NCI-H2107 (cell line): ENCODE measurements at regions not wholly inside any gene's neighbourhood (a gene's known extent, or its start where the extent isn't known, plus 50 kb on each side); places are given as distances from the start of the nearest gene placed in this dataset.

ENCODE experiments used
- DNase-seq: peaks from one replicate; lab custom pipeline; 2025; lab: John Stamatoyannopoulos, UW

DNA sequence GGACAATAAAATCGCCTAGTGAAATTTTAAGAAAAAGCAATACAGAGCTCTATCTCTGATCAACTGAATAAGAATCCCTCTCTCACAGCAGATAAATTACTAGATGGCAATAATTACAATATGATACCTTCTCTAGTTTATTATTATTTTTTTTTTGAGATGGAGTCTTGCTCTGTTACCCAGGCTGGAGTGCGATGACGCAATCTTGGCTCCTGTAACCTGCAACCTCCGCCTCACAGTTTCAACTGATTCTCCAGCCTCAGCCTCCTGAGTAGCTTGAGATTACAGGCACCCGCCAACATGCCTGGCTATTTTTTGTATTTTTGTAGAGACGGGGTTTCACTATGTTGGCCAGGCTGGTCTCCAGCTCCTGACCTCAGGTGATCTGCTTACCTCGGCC, 129.3 kb upstream of the PTCHD4 start:
- DNase-seq = no peak

DNA sequence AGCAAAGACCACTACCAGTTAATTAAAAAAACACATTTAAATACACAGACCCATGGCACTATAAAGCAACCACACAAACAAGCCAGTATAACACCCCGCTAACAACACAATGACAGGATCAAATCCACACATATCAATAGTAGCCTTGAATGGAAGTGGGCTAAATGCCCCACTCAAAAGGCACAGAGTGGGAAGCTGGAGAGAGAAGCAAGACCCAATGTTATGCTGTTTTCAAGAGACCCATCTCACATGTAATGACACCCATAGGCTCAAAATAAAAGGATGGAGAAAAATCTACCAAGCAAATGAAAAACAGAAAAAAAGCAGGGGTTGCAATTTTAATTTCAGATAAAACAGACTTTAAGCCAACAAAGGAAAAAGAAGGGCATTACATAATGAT, 125.4 kb upstream of the PTCHD4 start:
- no peak for DNase-seq

DNA sequence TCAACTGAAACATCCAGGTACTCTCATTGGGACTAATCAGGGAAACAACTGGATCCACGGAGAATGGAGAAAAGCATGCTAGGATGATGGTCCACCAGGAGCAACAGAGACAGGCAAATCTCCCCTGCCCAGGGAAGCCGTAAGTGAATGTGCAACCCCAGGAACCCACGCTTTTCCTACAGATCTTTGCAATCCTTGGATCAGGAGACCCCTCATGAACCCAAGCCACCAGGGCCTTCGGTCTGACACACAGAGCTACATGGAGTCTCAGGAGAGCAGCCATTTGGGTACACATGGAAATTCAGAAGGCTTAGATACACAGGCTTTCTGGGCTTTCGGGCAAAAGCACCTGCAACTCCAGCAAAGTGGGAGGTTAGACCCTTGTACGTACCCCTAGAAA, 122.1 kb upstream of the PTCHD4 start:
- DNase-seq = no peak

DNA sequence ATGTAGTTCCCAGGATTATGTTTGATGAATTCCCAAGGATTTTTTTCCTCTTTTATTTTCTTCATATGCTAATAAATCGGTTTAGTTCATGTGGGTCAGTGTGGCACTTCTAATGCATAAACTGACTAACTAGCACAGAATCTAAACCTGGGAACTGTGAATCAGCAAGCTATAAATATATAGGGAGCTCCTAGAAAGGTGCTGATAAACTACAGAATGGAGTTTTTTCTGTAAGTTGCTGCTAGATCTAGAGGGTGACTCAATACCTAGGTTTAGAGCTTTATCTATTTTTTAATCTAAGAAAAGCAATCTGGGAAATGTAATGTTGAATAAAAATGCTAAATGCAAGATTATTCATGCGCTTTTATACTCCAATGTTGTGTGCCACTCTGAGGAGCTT, 118.8 kb upstream of the PTCHD4 start:
- no peak for DNase-seq

DNA sequence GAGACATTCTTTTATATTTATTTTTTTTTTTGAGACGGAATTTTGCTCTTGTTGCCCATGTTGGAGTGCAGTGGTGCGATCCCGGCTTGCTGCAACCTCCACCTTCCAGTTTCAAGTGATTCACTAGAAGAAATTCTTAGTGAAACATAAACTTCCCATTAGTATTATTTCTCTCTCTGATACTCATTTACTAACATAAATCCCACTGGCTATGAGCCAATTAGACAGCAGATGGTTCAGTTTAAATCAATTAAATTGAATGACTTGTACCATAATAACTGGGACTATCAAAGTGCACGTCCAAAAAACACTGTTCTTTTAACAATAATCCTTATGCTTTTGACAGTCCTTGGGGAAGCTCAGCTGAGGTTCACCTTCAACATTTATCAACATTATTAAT, 111.2 kb upstream of the PTCHD4 start:
- no peak for DNase-seq

DNA sequence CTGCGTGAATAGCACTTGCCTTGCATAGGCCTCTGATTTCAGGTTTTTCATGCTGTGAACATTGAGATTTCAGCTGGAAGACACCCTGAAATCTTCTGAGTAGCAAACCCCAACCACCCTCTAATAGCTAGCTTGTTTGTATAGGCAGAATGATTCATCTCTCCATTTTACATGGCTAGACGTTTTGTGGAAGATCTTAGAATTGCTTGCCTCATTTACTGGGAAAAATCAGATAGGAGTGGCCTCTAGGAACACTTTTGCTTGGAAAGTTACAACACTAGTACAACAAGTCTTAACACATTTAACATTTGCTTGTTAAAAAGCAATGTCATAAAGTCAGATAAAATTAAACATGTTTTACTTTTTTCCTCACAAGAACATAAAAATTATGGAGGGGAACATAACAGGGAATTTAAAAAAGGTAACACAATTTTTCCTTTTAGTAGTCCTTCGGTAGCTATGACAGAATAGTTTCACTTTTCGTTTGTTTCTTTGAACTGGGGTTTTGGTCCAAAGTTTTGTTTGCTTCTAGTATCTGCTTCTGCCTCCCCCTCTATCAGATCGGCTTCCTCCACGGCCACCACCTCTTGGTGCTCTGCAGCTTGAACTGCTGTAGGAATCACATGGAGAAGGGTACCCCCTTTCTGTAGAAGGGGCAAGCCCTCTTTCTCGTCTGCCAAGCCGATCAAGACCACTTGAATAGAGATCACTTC, 102.2 kb upstream of the PTCHD4 start:
- DNase-seq = no peak

DNA sequence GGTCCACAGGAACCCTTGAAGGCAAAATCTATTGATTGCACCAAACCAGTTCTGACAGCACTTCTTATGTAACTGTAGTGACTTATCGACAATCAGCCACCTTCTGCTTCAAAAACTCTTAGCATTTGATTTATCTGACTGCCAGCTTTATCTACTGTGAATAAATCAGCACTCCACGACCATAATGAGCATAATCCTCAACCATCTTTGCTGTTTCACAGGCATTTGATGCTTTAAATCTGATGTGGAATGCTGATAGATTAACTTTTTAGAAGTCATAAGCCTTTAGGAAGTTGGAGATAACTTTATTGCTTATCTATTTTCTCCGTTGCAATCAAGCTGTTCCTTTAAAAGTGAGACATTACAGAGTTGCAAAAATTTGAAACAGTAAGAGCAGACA, 101.5 kb upstream of the PTCHD4 start:
- no peak for DNase-seq

DNA sequence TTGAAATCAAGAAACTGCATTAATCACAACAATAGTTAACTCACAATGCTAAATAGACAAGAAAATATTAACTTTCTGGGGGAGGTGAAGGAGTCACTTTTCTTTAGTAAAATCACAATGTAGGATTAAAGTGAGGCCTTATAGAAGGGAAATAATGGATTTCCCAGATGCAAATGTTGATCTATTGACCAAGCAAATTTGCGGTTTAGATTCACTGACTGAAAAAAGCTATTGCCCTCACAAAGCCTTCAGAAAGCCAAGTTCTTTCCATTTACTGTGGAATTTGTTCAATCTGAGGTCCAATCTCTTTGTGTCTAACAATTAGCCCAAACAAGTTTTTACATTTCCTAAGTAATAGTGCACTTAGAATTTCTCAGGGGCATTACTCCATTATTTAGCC, 95.1 kb upstream of the PTCHD4 start:
- no peak for DNase-seq

DNA sequence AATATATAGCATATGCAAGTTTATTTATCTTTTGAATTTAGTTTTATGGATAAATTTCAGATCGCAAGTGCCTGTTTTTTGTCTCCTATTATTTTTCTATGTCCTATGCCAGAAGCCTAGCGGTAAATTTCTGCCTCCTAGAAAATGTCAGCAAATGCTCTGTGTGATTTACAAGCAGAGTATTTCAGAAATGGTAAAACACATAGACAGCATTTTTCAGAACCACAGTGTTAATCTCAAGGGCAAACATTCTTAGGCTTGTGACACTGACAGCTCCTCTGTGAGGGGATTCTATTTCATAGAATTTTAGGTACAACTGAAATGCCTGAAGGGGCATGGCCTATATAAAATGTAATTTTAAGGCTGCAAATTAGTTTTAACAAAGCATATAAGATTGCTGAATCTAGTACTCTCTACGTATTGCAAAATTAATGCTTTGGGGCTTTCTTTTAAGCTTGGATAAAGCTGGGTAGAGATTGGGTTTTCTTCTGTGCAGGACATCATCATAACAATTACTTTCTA, 89.9 kb upstream of the PTCHD4 start:
- DNase-seq = no peak

DNA sequence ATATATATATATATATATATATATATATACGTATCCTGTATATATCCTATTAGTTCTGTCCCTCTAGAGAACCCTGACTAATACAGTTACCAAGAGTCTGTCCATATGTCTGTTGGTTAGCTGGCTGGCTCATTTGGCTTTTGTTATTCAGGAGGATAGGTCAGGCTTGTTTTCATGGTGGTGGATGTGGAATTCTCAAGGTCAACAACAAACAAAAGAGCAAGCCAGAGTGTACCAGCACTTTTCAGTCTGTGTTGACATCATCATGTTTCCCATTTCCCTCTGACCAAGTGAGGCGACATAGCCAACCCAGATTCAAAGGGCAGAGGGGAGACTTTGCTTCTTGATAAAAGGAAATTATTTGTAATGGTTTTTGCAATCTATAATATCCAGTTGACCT, 88.5 kb upstream of the PTCHD4 start:
- DNase-seq = no peak

DNA sequence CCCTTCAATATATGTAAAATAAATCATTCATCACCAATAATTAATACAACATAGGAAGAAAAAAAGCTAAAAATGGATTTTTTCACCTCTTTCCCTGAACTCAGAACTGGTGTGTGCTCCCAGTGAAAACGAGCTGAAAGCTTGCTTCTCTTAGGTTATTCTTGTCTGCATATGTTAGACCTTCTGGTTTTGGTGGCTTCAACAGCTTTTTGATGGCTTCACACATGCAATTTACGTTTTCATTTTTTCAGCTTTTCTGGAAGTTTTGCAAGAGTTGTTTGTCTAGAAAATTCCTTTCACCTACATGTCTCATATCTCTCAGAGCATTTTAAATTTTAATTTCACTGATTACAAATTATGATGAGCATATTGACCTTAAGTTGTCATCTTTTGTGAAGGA, 86.9 kb upstream of the PTCHD4 start:
- no peak for DNase-seq

DNA sequence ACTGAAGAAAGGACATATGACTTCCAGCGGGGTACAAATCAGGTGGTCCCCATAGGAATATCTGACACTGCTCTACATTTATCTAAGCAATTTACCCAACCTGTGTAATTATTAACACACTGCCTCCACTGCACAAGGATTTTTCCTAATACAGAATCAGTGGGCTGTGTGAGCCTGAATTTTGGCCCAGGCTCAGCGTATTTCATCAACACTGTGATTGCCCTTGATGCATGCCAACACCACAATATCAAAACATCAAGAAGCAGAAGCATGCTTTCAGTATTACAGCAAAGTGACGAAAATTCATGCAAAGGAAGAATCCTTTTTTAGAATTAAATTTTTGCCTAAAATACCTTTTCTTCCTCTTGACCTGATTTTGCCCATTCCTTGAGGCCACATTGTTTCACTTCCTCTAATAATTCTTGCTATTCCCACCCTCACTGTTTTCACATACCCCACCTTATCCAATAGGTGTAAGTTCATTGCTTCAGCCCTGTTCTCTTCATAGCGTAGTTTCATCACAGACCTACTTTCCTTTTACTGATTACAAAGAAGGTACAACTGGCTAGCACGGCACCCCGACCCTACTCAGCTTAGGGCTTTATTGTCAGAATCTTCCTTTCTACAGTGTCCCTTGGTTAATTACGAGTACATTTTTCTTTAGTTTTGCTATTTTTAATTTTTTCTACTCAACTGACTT, 83.7 kb upstream of the PTCHD4 start:
- DNase-seq = no peak

DNA sequence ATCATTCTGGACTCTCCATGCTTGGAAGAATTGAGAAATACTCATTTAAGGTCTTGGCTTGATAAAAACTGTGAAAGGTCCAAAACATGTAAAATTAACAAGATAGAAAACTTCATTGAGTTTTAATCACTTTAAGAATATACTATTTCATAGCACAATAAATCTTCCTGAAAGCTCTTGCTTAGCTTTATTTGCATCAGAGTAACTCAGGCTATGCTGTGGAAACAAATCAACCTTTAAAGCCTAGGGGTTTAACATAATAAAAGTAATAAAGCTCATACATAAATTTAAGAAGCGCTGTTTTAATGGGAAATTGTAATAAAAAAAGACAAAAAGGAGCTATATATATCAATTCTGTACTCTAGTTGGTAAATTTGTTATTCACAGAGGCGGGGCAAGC, 77.2 kb upstream of the PTCHD4 start:
- DNase-seq = no peak

DNA sequence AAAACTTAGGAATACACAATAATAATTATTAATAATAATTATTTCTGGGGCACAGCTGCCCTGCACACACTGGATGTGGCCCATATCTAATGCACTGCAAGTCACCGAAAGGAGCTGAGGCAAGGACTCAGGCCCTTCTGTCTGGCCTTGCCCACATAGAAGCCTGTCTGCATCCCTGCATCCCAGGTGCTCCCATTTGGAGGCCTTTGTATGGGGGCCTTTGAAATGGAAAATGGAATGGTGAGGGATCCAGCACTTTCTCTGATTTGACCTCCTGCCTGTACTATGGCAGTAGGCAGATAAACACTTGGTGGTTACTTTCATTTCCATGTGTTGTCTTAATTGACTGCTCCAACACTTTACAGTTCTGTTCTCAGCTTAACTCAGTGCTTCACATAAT, 75.7 kb upstream of the PTCHD4 start:
- no peak for DNase-seq

DNA sequence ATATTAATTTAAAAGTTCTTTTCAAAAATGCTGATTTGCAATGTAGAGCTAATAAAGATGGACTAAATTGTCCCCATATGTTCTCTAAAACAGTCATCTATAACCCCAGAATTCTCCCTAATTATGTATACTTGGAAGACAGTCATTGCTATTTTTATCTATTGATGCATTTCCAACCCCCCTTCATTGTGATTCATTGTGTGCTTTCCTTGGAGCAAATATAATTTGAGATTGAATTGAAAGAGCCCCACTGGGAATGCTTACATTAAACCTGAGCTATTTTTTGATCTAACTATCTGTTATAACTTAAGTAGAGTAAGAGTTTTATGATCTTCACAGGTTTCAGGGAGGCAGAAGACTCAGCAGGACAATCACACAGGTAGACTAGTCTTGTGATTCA, 73.7 kb upstream of the PTCHD4 start:
- DNase-seq = no peak

DNA sequence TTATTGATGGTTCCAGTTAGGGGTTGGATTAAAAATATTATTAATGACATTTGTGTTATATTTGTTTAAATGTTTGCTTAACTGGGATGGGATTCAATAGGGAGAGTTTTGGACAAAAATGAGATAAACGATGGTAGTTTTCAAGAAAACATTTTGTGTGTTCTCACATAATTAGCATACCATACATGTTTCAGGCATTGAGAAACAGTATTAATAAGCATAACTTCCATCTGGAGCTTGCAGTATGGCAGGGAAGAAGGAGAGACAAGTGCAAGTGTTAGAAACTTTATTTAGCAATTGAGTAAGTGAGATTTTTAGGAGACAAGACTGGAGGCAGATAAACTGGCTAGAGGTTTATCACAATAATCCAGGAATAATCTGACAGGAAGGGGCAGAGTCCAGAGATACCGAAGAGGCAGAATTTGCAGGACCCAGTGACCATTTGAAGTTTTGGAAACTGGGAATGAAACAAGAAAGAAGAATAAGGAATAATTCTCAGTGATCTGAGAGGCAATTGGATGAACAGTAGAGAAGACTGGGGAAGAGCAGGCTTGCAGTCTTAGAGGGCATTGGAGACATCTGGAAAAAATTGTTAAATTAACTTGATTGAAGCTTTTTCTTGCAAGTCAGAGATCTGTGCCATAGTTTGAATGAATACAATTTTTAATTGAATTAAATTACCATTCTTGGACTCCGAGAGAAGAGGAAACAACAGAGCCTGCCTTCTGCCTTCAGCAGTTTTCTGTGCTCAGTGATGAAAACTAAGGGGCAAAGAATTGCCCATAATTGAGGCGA, 73.0 kb upstream of the PTCHD4 start:
- no peak for DNase-seq

DNA sequence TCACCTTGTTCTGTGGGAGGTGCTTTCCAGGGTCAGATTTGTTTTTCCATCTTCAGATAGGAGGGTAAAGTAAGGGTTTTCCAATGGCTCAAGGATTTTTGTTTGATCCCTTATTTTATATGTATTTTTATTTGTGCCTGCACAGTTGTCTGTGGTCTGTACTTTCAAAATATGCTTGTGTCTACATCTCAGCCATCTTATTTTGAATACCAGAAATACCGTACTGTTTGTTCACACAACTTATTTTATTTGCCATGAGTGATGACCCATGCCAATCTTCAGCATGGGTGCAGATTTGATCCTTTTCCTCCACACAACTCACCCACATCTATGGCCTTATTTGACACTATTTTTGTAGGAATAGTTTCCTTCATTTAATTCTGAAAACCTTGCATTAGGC, 72.2 kb upstream of the PTCHD4 start:
- DNase-seq = no peak

DNA sequence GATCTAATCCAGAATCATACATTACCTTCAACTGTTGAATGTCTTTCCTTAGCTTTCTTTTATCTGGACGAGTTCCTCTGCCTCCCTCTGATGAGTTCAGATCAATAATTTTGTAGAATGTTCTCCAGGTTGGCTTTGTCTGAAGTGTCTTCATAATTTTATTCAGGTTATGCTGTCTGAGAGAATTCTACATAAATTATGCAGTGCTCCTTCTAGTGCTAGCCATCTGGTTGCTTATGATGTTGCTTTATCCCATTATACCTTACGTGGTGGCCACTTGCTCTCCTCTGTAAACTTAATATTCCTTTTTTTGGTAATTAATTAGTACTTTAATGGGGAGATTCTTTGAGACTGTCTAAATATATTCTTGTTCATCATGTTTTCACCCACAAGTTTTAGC, 67.7 kb upstream of the PTCHD4 start:
- no peak for DNase-seq

DNA sequence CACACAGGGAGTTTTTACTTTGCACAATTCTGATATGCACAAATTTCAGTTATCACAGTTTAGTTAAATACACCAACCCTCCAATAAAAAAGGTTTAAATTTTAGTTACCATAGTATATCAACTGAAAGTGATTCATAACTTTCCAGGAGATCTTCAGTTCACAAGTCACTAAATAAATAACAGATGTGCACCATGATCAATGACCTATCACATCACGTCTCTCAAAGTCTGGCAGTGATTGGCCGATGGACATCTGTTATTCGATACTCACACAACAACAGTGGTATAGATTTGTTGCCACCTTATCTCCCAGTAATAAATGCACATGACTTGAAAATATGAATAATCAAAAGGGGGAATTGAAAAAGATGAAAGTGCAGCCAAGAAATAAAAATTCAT, 66.8 kb upstream of the PTCHD4 start:
- DNase-seq = no peak

DNA sequence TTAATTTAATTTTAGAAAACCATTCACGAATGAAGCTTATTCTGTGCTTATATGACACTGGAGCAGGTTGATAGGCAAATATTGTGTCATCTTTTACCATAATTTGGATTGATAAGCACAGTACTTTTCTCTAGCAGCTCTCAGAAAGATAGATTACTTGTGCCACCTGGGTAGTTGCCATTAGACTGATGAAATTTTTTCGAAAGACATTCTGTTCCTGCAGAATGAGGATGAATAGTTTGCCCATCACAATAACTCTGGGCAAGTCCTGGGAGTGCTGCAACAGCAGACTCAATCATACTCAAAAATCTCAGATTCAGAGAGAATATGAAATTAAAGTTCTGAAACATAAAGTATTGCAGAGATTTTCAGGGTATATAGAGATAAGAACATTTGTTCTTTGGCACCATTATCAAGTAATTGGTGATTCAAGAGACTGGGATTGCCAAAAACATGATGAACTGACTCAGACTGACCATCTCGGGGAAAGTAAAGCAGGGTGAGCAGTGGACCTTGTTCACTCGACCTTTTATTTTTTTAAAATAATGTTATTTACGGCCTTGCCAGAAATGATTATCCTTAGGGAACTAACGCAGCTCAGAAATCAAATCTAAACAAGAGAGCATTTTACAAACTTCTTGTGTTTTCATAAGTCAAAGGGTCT, 65.8 kb upstream of the PTCHD4 start:
- DNase-seq = no peak

DNA sequence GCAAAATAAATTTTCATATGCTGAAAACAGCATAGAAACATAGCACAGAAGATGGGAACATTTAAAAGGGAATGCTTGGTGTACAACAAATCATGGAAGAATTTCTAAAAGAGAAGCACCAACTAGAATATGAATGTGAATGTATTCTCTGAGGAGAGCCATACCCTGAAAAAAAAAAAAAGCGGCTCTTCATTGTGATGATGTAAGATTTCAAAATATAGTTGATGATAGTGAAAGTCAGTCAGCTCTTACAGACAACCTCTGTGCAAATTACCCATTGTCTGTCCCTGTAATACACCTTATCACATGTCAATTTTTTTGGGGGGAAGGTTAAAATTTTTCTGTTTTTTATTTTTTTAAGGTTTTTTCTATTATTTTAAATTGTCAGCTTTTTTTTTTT, 58.6 kb upstream of the PTCHD4 start:
- DNase-seq = no peak
